Activated CD8-positive, alpha-beta T cell treated with anti-CD3 and anti-CD28 coated beads for 36 hours (primary cell): ENCODE measurements at regions not wholly inside any gene's neighbourhood (a gene's known extent, or its start where the extent isn't known, plus 50 kb on each side); places are given as distances from the start of the nearest gene placed in this dataset.

Experiments used
- ATAC-seq: fragments of 200-7000 bp; cut with Tn5 transposase; one replicate; pipeline ENCODE4 v1.10.0; 2021; ENCODE audit warnings: mild to moderate bottlenecking, moderate library complexity
- CTCF ChIA-PET: fragments of 350-600 bp; sonication (Branson Sonifier 250); formaldehyde crosslinking; loops from one replicate; lab custom pipeline; 2021; ENCODE audit warnings: antibody characterized with exemption; lab: Charles Lee
- POLR2A ChIA-PET: fragments of 350-600 bp; sonication (Branson Sonifier 250); formaldehyde crosslinking; loops from one replicate; lab custom pipeline; 2021; ENCODE audit warnings: antibody characterized with exemption; lab: Charles Lee
- DNase-seq: peaks from one replicate; pipeline ENCODE4 v3.0.0-alpha.2; 2020
- H3K27ac Mint-ChIP-seq: one replicate; pipeline ENCODE4 v1.8.0; 2021; ENCODE audit warnings: mild to moderate bottlenecking, mixed read lengths
- H3K27me3 Mint-ChIP-seq: one replicate; pipeline ENCODE4 v1.8.0; 2021; ENCODE audit warnings: mixed read lengths
- H3K36me3 Mint-ChIP-seq: one replicate; pipeline ENCODE4 v1.8.0; 2021; ENCODE audit warnings: low read depth, mixed read lengths
- H3K4me1 Mint-ChIP-seq: one replicate; pipeline ENCODE4 v1.8.0; 2021; ENCODE audit warnings: low read depth, mixed read lengths
- H3K4me3 Mint-ChIP-seq: one replicate; pipeline ENCODE4 v1.8.0; 2021; ENCODE audit warnings: mild to moderate bottlenecking, moderate library complexity, mixed read lengths
- H3K9me3 Mint-ChIP-seq: one replicate; pipeline ENCODE4 v1.8.0; 2021; ENCODE audit warnings: mixed read lengths
- intact Hi-C: fragments of 100-400 bp; cut with micrococcal nuclease; formaldehyde crosslinking; loops from one replicate; pipeline ENCODE4 v1.10.0; 2022
- TF ChIP-seq, protein P1 (sequence below): fragments of 200-600 bp; IDR thresholded peaks from one replicate; pipeline ENCODE4 v1.8.0; 2022; ENCODE audit warnings: antibody characterized with exemption, mild to moderate bottlenecking

DNA sequence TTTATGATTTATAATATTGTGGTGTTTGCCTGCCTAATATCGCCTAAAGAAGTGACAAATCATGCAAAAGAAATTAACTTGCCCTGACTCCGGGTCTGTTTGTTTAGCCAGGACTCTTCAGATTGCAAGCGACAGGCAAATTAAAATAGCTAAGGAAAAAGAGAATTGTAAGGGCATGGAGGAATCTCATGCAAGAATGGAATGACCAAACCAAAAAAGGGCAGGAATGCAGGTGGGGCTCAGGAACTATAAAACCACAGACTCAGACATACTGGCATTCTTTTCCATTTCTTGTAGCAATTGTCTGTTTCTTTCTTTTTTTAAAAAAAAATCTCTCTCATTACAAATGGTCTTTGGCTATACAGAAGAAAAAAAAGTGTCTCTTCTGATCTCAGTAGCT lies 188.1 kb upstream of the XYLT1 start:
- POLR2A ChIA-PET, result no interaction called here

DNA sequence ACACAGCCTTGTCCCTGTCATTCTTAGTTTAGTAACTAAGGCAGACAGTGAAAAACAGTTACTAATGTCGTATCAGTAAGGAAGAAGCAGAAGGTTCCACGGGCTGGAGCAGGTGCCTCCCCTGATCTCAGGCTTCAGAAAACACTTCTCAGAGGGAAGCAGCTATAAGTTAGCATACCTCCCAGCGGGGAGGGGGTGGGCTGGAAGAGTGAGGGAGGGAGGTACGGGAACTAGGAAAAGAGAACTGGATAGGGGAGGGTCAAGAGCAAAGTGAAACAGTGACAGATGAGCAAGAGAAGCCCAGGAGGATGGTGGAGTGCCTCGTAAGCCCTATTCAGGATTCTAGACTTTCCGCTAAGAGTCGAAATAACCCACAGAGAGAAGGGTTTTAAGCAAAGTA lies 186.3 kb upstream of the XYLT1 start:
- POLR2A ChIA-PET, result no interaction called here
- TF ChIP-seq, protein P1, sequence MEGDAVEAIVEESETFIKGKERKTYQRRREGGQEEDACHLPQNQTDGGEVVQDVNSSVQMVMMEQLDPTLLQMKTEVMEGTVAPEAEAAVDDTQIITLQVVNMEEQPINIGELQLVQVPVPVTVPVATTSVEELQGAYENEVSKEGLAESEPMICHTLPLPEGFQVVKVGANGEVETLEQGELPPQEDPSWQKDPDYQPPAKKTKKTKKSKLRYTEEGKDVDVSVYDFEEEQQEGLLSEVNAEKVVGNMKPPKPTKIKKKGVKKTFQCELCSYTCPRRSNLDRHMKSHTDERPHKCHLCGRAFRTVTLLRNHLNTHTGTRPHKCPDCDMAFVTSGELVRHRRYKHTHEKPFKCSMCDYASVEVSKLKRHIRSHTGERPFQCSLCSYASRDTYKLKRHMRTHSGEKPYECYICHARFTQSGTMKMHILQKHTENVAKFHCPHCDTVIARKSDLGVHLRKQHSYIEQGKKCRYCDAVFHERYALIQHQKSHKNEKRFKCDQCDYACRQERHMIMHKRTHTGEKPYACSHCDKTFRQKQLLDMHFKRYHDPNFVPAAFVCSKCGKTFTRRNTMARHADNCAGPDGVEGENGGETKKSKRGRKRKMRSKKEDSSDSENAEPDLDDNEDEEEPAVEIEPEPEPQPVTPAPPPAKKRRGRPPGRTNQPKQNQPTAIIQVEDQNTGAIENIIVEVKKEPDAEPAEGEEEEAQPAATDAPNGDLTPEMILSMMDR, result no peak
- H3K4me1 Mint-ChIP-seq, result no peaks in the 10 kb centered on the region
- ATAC-seq, result no peak
- no peak overlapping the region for H3K27ac Mint-ChIP-seq
- peaks cover 10% of the 10 kb centered on the region for H3K27me3 Mint-ChIP-seq
- DNase-seq, result no peak
- no peaks in the 10 kb centered on the region for H3K36me3 Mint-ChIP-seq
- H3K4me3 Mint-ChIP-seq, result no peak overlapping the region
- H3K9me3 Mint-ChIP-seq, result no peaks in the 10 kb centered on the region
- CTCF ChIA-PET, result no interaction called here
- intact Hi-C loops, result no loop called here

More for the DNA sequence above, 188.1 kb upstream of the XYLT1 start:
- Mint-ChIP-seq H3K36me3 (no peaks in the 10 kb centered on the region), H3K27me3 (peaks cover 9% of the 10 kb centered on the region), H3K9me3 (no peaks in the 10 kb centered on the region), H3K4me1 (no peaks in the 10 kb centered on the region), H3K4me3 (no peak overlapping the region), H3K27ac (no peak overlapping the region)
- CTCF ChIA-PET, result no interaction called here
- TF ChIP-seq, protein P1, result no peak
- DNase-seq (no peak), ATAC-seq (no peak)
- intact Hi-C loops, result no loop called here

DNA sequence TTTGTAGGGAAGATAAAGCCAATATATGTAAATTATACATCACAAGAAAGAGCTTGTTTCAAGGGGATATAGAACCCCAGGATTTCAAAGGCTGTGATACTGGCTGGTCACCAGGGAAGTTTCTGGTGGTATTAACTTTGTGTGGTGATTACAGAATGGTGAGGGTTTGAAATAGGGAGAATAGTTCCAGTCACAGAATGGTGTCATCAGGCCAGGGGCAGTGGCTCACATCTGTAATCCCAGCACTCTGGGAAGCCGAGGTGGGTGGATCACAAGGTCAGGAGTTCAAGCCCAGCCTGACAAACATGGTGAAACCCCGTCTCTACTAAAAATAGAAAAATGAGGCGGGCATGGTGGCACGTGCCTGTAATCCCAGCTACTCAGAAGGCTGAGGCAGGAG lies 183.8 kb upstream of the XYLT1 start:
- intact Hi-C loops, result no loop called here
- ATAC-seq (no peak), DNase-seq (no peak)
- no peaks in the 10 kb centered on the region for H3K36me3 Mint-ChIP-seq
- H3K4me3 Mint-ChIP-seq, result no peak overlapping the region
- ChIA-PET CTCF (no interaction called here), POLR2A (no interaction called here)
- peaks cover 8% of the 10 kb centered on the region for H3K27me3 Mint-ChIP-seq
- no peaks in the 10 kb centered on the region for H3K9me3 Mint-ChIP-seq
- H3K4me1 Mint-ChIP-seq, result no peaks in the 10 kb centered on the region
- no peak overlapping the region for H3K27ac Mint-ChIP-seq
- TF ChIP-seq, protein P1, result no peak

GRCh38 chr16:17654142-17654541 lies 183.4 kb upstream of the XYLT1 start:
- ATAC-seq (no peak), DNase-seq (no peak)
- TF ChIP-seq, protein P1, result no peak
- Mint-ChIP-seq H3K4me3 (no peak overlapping the region), H3K9me3 (no peaks in the 10 kb centered on the region), H3K27me3 (peaks cover 6% of the 10 kb centered on the region), H3K4me1 (no peaks in the 10 kb centered on the region), H3K36me3 (no peaks in the 10 kb centered on the region), H3K27ac (no peak overlapping the region)
- CTCF ChIA-PET, result interaction anchor here (1.0 kb wide), 1 partner anchor 97 kb away, joined by 3 read pairs; no protein-coding TSS in a partner anchor
- intact Hi-C loops, result no loop called here
- POLR2A ChIA-PET, result no interaction called here

GRCh38 chr16:17647879-17648872 lies 177.4 kb upstream of the XYLT1 start:
- Mint-ChIP-seq H3K27ac (no peak overlapping the region), H3K9me3 (peaks cover 3% of the 10 kb centered on the region), H3K27me3 (peaks cover 5% of the 10 kb centered on the region), H3K36me3 (no peaks in the 10 kb centered on the region), H3K4me3 (no peak overlapping the region), H3K4me1 (no peaks in the 10 kb centered on the region)
- CTCF ChIA-PET, result interaction anchor here (0.6 kb wide), 1 partner anchor 46 kb away, joined by 3 read pairs; no protein-coding TSS in a partner anchor
- TF ChIP-seq, protein P1, result no peak
- no peak for ATAC-seq
- no peak for DNase-seq
- POLR2A ChIA-PET, result interaction anchor here (0.7 kb wide), 1 partner anchor 83 kb away, joined by 3 read pairs; no protein-coding TSS in a partner anchor
- intact Hi-C loops, result no loop called here
